T-helper 2 cell treated with Interferon-gamma antibody and Interleukin-4, amounts not matched to agents 5 μg/mL and 100 μg/mL, for 36 hours (primary cell): ENCODE measurements at regions not wholly inside any gene's neighbourhood (a gene's known extent, or its start where the extent isn't known, plus 50 kb on each side); places are given as distances from the start of the nearest gene placed in this dataset.

Experiments used
- DNase-seq: peaks from one replicate; pipeline ENCODE4 v3.0.0; 2021; ENCODE audit warnings: low spot score
- H3K27ac Mint-ChIP-seq: one replicate; pipeline ENCODE4 v1.8.0; 2021; ENCODE audit warnings: mild to moderate bottlenecking, mixed read lengths
- H3K27me3 Mint-ChIP-seq: one replicate; pipeline ENCODE4 v1.8.0; 2021; ENCODE audit warnings: low read depth, mixed read lengths
- H3K36me3 Mint-ChIP-seq: one replicate; pipeline ENCODE4 v1.8.0; 2021; ENCODE audit warnings: low read depth, mixed read lengths
- H3K4me1 Mint-ChIP-seq: one replicate; pipeline ENCODE4 v1.8.0; 2021; ENCODE audit warnings: low read depth, mixed read lengths
- H3K4me3 Mint-ChIP-seq: one replicate; pipeline ENCODE4 v1.8.0; 2022; ENCODE audit warnings: mild to moderate bottlenecking, moderate library complexity, mixed read lengths
- H3K9me3 Mint-ChIP-seq: one replicate; pipeline ENCODE4 v1.8.0; 2021; ENCODE audit warnings: mixed read lengths

DNA sequence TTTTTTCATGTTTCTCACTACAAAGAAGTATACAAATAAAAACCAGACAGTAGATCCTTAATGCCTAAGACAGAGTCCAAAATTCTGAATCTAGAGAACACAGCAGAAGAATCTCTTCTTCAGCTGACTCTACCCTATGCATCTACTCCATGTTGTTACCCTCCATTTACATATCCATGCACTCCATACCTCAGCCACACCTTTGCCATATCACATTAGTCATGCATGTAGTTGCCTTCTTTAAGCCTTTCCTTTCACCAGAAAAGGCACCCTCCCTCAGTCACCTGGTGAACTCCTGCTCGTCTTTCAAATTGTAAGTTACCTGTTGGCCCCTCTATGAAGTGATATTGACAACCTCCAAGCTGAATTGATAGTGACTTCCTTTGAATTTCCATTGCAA, 271.2 kb upstream of the FAR2 start:
- H3K9me3 Mint-ChIP-seq = no peaks in the 10 kb centered on the region
- no peaks in the 10 kb centered on the region for H3K4me1 Mint-ChIP-seq
- H3K36me3 Mint-ChIP-seq = no peaks in the 10 kb centered on the region
- no peak overlapping the region for H3K4me3 Mint-ChIP-seq
- no peak overlapping the region for H3K27ac Mint-ChIP-seq
- H3K27me3 Mint-ChIP-seq = no peaks in the 10 kb centered on the region
- DNase-seq = no peak

DNA sequence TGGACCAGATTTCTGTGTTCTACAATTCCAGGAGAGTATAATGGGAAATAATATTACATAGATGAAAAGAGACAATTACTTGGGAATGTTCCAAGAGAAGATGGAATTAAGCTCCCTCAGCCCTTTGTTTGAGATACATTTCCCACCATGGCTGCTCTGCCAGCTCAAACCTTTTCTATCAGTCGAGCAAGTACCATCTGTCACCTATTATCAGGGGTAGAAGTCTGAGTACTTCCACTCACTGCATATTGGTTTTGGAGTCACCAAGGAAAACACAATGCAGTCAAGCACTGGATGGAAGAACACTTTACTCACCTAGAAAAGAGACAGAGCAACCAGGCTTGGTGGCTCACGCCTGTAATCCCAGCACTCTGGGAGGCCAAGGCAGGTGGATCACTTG, 270.4 kb upstream of the FAR2 start:
- H3K27me3 Mint-ChIP-seq = no peaks in the 10 kb centered on the region
- no peaks in the 10 kb centered on the region for H3K36me3 Mint-ChIP-seq
- no peak overlapping the region for H3K4me3 Mint-ChIP-seq
- H3K27ac Mint-ChIP-seq = no peak overlapping the region
- no peaks in the 10 kb centered on the region for H3K9me3 Mint-ChIP-seq
- DNase-seq = no peak
- no peaks in the 10 kb centered on the region for H3K4me1 Mint-ChIP-seq

DNA sequence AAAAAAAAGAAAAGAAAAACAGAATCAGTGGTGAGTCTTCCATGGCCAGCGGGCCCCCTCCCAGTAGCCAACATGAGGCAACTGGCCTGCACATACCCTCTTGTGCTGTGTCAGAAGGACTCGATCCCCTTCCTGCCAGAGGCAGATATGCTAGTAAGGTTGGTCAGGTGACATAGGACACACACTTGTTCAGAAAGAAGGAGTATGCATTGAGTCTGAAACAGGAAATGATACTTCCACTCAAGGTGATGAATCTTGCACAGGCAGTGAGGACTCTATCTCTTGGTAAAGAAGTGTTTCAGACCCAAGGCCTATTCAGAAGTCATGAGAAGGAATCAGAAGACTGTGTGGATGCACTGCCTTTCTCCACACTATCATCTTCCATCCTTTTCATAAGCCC, 269.7 kb upstream of the FAR2 start:
- DNase-seq = no peak
- H3K36me3 Mint-ChIP-seq = no peaks in the 10 kb centered on the region
- H3K27me3 Mint-ChIP-seq = no peaks in the 10 kb centered on the region
- H3K9me3 Mint-ChIP-seq = no peaks in the 10 kb centered on the region
- no peak overlapping the region for H3K27ac Mint-ChIP-seq
- no peak overlapping the region for H3K4me3 Mint-ChIP-seq
- H3K4me1 Mint-ChIP-seq = no peaks in the 10 kb centered on the region

DNA sequence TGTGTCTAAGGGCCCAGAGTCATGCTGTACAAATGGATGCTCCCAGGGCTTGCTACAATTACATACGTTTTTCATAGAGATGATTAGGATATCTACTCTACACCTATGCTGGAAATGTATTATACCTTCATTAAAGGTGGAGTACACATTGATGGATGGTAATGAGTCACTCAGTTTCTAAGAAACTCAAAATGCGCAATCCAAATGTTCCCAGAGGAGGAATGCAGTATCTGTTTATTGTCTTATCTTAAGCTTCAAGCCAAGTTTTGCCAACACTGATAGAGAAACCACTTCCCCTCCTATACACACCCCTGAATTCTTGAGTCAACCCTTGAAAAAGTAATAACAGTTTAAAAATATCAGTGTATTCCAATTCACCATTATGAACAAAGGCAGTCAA, 266.6 kb upstream of the FAR2 start:
- no peaks in the 10 kb centered on the region for H3K36me3 Mint-ChIP-seq
- no peaks in the 10 kb centered on the region for H3K4me1 Mint-ChIP-seq
- no peak overlapping the region for H3K27ac Mint-ChIP-seq
- H3K27me3 Mint-ChIP-seq = no peaks in the 10 kb centered on the region
- H3K9me3 Mint-ChIP-seq = no peaks in the 10 kb centered on the region
- no peak overlapping the region for H3K4me3 Mint-ChIP-seq
- no peak for DNase-seq

DNA sequence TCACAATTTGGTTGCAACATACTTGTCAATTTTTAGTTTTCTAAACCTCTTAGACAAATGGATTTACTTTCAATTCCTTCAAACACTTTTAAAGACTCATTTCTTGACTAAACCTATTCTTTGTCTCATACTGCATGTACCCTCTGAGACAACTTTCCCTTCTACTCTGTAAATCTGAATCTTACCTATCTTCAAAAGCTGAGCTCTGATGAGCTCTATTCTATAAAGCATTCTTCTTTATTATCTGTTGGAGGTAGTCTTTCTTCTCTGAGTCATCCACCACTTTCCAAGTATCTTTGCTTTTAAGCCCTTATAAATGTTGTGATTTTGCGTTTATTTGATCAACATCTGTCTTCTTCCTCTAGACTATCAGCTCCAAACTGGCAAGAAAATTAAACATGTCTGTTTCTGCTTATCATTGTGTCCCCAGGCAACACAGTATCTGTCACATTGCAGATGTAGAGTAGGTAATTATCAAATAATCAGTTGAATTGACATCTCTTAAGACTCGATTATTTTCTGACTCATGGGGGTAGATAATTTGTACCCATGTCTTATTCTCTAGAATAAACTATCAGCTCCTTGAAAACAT, 265.6 kb upstream of the FAR2 start:
- Mint-ChIP-seq H3K36me3 (no peaks in the 10 kb centered on the region), H3K4me3 (no peak overlapping the region), H3K4me1 (no peaks in the 10 kb centered on the region), H3K27me3 (no peaks in the 10 kb centered on the region), H3K9me3 (no peaks in the 10 kb centered on the region), H3K27ac (no peak overlapping the region)
- DNase-seq = no peak

DNA sequence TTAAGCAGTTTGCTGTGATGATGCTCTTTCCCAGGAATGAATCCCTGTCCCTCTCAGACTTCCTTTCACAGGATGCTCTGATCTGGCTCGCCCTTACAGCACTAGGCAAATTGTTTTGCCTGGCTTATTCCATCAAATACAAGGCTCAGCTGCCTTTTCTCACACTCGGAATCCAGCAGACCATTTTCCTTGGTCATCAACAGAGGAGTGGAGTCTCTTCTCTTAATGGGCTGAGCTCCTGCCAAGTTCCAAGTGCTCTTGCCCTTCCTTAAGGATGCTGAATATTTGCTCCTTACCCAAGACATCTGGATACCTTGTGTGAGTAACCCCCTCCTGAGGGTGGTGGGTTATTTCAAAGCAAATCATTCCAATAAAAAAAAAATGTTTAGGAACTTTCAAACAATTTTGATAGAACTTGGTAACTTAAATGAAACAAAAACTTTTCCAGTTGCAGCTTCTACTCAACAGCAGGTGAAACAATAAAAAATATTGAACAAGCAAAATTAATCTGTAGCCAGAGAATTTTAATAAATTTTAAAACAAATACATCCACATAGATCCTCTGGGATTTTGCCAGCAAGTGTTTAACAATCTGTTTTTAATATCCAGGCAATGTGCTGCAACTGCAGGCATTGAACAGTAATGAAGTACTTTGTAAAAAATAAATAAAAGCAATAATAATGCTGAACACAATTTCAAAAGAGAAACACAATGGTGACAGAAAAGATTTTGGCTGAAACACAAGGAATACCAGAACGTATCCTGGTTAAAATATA, 264.0 kb upstream of the FAR2 start:
- Mint-ChIP-seq H3K36me3 (no peaks in the 10 kb centered on the region), H3K27me3 (no peaks in the 10 kb centered on the region), H3K27ac (no peak overlapping the region), H3K4me3 (no peak overlapping the region), H3K9me3 (no peaks in the 10 kb centered on the region), H3K4me1 (no peaks in the 10 kb centered on the region)
- no peak for DNase-seq

DNA sequence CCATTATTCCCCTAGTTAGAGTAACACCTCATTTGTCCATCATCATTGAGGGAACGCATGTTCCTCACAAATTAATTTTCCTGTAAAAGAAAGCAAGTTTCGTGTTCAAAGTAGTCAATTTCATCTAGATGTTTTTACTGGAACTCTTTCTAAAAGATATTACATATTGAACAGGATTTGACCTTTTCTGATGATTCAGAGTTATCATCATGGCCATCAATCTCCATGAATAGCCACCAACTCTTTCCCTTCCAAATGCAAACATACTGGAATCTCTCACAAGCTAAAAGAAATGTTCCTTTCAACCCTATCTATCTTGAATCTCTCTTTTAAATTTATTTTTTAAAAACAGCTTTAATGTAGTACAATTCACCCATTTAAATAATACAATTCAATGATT, 263.1 kb upstream of the FAR2 start:
- Mint-ChIP-seq H3K27me3 (no peaks in the 10 kb centered on the region), H3K4me3 (no peak overlapping the region), H3K9me3 (no peaks in the 10 kb centered on the region), H3K36me3 (no peaks in the 10 kb centered on the region), H3K27ac (no peak overlapping the region), H3K4me1 (no peaks in the 10 kb centered on the region)
- no peak for DNase-seq

DNA sequence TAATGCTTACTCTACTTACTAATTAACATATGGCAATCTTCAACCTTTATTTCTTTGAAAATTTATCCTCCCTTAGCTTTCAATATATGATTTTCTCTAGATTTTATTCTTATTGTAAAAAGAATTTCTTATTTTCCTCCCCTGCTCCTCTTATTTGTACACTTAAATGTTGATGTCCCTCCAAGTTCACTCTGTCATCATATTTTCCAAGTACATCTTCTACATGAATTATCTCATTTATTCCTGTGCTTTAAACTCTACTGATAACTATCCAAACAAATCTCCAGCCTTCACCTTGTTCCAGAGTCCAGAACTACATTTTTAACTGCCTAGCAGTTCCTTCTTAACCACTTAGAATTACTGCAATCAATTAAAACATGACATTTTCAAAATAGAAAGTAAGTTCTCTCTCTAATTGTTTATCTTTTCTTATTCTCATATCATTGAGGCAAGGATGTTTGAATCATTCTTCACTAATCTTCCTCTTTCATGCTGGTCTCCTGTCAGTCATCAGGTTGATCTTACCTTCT, 261.6 kb upstream of the FAR2 start:
- H3K27ac Mint-ChIP-seq = no peak overlapping the region
- H3K27me3 Mint-ChIP-seq = no peaks in the 10 kb centered on the region
- no peak overlapping the region for H3K4me3 Mint-ChIP-seq
- no peaks in the 10 kb centered on the region for H3K4me1 Mint-ChIP-seq
- H3K36me3 Mint-ChIP-seq = no peaks in the 10 kb centered on the region
- DNase-seq = no peak
- H3K9me3 Mint-ChIP-seq = no peaks in the 10 kb centered on the region

DNA sequence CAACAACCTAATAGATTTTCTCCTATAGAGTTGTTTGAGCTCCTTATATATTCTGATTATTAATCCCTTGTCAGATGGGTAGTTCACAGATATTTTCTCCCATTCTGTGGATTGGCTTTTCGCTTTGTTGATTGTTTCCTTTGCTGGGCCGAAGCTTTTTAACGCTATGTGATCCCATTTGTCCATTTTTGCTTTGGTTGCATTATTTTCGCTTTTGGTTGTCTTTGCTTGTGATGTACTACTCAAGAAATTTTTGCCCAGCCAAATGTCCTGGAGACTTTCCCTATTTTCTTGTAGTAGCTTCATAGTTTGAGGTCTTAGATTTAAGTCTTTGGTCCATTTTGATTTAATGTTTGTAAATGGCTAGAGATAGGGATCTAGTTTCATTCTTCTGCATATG, 258.4 kb upstream of the FAR2 start:
- no peaks in the 10 kb centered on the region for H3K36me3 Mint-ChIP-seq
- H3K27me3 Mint-ChIP-seq = no peaks in the 10 kb centered on the region
- no peak overlapping the region for H3K27ac Mint-ChIP-seq
- no peak overlapping the region for H3K4me3 Mint-ChIP-seq
- no peaks in the 10 kb centered on the region for H3K4me1 Mint-ChIP-seq
- no peaks in the 10 kb centered on the region for H3K9me3 Mint-ChIP-seq
- no peak for DNase-seq

DNA sequence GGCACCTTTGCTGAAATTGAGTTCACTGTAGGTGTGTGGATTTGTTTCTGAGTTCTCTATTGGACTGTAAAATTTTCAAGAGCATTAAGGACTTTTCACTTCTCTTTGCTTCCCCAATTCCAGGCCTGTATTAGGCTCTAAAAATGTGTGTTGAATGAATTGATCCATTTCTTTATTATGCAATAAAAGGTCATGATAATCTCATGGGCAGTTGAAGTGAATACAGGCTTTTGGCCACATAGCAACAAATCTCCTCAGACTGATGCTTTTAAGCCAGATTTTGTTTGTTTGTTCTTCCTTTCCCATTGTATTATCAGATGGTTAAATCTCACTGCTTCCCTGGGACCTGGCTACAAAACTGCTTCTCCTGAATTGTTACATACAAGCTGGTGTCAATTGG, 258.0 kb upstream of the FAR2 start:
- Mint-ChIP-seq H3K4me3 (no peak overlapping the region), H3K4me1 (no peaks in the 10 kb centered on the region), H3K27ac (no peak overlapping the region), H3K9me3 (no peaks in the 10 kb centered on the region), H3K27me3 (no peaks in the 10 kb centered on the region), H3K36me3 (no peaks in the 10 kb centered on the region)
- DNase-seq = no peak

DNA sequence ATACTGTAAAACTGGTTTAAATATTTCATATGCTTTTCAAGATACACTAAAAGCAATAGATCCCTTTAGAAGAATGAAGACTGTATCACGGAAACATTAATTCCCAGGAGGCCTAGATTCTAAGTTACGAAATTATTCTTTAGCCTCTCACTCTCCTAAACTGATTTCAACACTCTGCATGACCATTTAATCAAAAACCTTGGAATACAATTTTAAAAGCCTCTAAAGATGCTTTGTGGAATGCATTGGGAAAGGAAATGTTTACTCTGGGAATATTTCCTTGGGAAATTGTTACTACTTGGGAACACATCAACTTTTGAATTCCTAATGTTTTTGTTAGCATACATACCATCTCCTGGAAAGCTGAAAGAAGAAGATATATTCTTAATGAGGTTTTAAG, 255.7 kb upstream of the FAR2 start:
- no peaks in the 10 kb centered on the region for H3K36me3 Mint-ChIP-seq
- H3K4me1 Mint-ChIP-seq = no peaks in the 10 kb centered on the region
- no peak overlapping the region for H3K4me3 Mint-ChIP-seq
- H3K27me3 Mint-ChIP-seq = no peaks in the 10 kb centered on the region
- no peak overlapping the region for H3K27ac Mint-ChIP-seq
- no peak for DNase-seq
- H3K9me3 Mint-ChIP-seq = no peaks in the 10 kb centered on the region

DNA sequence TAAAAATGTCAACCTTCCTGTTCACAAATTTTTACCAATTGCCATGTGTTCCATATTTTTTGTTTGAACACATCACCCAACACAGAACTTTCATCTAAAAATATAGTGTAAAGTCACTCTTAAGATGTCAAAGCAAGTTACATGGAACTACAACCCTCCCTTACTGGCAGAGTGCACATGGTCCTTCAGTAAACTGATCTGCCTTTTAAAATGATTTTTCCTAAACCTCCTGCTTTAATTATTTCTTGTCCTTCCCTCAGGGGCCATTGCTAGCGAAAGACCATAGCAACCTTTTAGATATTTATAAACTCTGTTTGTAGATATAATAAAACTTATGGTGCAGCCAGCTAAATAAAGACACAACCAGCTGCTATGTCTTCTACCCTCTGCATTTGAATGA, 255.2 kb upstream of the FAR2 start:
- H3K27me3 Mint-ChIP-seq = no peaks in the 10 kb centered on the region
- no peak overlapping the region for H3K27ac Mint-ChIP-seq
- no peak overlapping the region for H3K4me3 Mint-ChIP-seq
- H3K9me3 Mint-ChIP-seq = no peaks in the 10 kb centered on the region
- DNase-seq = no peak
- no peaks in the 10 kb centered on the region for H3K4me1 Mint-ChIP-seq
- H3K36me3 Mint-ChIP-seq = no peaks in the 10 kb centered on the region

DNA sequence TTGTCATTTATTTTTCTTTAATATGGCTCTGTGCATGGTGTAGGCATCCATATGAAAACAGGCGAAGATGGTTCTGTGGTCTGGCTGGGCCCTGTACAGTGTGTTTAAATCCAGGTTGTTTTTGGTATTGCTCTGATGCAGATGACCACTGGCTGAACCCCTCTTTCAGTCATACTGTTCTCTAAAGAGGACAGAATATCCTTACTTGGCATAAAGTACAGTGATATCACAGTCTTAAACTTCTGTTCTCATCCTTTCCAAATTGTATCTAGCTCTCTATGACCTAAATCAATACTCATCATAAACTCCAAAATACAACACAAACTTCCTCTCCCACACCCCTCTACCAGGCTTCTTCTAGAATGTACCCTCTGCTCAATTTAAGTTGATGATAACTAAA, 252.7 kb upstream of the FAR2 start:
- no peak for DNase-seq
- Mint-ChIP-seq H3K9me3 (peaks cover 20% of the 10 kb centered on the region), H3K4me1 (no peaks in the 10 kb centered on the region)

DNA sequence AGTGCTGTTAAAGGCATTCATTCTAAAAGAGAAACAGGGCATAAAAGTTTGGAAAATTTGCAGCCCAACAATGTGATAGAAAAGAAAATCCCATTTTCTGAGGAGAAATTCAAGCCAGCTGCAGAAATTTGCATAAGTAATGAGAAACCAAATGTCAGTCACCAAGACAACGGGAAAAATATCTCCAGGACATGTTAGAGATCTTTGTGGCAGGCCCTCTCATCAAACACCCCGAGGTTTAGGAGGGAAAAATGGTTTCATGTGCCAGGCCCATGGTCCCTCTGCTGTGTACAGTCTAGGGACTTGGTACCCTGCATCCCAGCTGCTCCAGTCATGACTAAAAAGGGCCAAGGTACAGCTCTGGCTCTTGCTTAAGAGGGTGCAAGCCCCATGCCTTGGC, 251.0 kb upstream of the FAR2 start:
- H3K27me3 Mint-ChIP-seq = no peaks in the 10 kb centered on the region
- H3K9me3 Mint-ChIP-seq = peaks cover 29% of the 10 kb centered on the region
- H3K36me3 Mint-ChIP-seq = no peaks in the 10 kb centered on the region
- no peak overlapping the region for H3K27ac Mint-ChIP-seq
- no peak for DNase-seq
- H3K4me3 Mint-ChIP-seq = no peak overlapping the region
- no peaks in the 10 kb centered on the region for H3K4me1 Mint-ChIP-seq

More for the DNA sequence above, 252.7 kb upstream of the FAR2 start:
- H3K36me3 Mint-ChIP-seq = no peaks in the 10 kb centered on the region
- no peak overlapping the region for H3K4me3 Mint-ChIP-seq
- no peaks in the 10 kb centered on the region for H3K27me3 Mint-ChIP-seq
- no peak overlapping the region for H3K27ac Mint-ChIP-seq

DNA sequence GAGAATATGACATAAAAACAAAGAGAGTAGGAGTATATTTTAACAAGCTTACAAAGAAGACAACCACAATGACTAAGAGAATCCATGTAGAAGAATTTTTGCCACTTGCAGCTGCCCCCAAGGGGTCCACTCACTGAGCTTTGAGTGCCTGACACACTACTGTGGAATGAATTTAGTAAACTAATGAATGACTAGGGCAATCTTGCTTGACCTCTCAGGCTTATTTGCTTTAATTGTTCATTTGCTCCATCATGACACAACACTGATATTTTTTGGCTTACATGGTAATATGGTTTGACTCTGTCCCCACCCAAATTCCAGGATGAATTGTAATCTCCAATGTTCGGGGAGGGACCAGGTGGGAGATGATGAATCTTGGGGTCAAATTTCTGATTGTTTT, 249.1 kb upstream of the FAR2 start:
- H3K36me3 Mint-ChIP-seq = no peaks in the 10 kb centered on the region
- H3K27me3 Mint-ChIP-seq = no peaks in the 10 kb centered on the region
- no peaks in the 10 kb centered on the region for H3K4me1 Mint-ChIP-seq
- no peak for DNase-seq
- H3K4me3 Mint-ChIP-seq = no peak overlapping the region
- H3K27ac Mint-ChIP-seq = no peak overlapping the region
- peaks cover 29% of the 10 kb centered on the region for H3K9me3 Mint-ChIP-seq
